ENCODE measurements at regions not wholly inside any gene's neighbourhood (a gene's known extent, or its start where the extent isn't known, plus 50 kb on each side); places are given as distances from the start of the nearest gene placed in this dataset.

- H3K79me1 ChIP-seq (ENCODE audit: low read length): no peaks in the 10 kb centered on the region
- H2BK5ac ChIP-seq (ENCODE audit: low read length): no peak overlapping the region
- H3K36me3 ChIP-seq (ENCODE audit: control insufficient read depth, insufficient read depth, low read length): no peaks in the 10 kb centered on the region
- no peak overlapping the region for H3K4ac ChIP-seq (ENCODE audit: low read depth, low read length)
- DNase-seq: no peak
- H4K5ac ChIP-seq (ENCODE audit: low read length): no peak overlapping the region
- H3K18ac ChIP-seq (ENCODE audit: low read length): no peak overlapping the region
- H3K79me2 ChIP-seq (ENCODE audit: control insufficient read depth, insufficient read depth, low read length): no peaks in the 10 kb centered on the region
- no peak overlapping the region for H2AK5ac ChIP-seq (ENCODE audit: low read length)
- no peak overlapping the region for H2BK120ac ChIP-seq (ENCODE audit: low read depth, low read length)
- no peaks in the 10 kb centered on the region for H3K4me1 ChIP-seq (ENCODE audit: control insufficient read depth, low read depth, low read length)
- H2BK15ac ChIP-seq (replicated peaks; ENCODE audit: low read depth): no peak overlapping the region
- no peak overlapping the region for H3K23ac ChIP-seq (ENCODE audit: low read length)
- H3K27ac ChIP-seq (ENCODE audit: low read depth, low read length): no peak overlapping the region
- no peak overlapping the region for H3K9ac ChIP-seq (ENCODE audit: low read length)
- H3K27me3 ChIP-seq (ENCODE audit: insufficient read depth, low read length, poor library complexity): no peaks in the 10 kb centered on the region
- H3K4me2 ChIP-seq (ENCODE audit: low read length): no peak overlapping the region
- no peak overlapping the region for H4K8ac ChIP-seq (ENCODE audit: low read depth, low read length)
- no peak overlapping the region for H3K56ac ChIP-seq (ENCODE audit: low read length)
- H3K4me3 ChIP-seq (ENCODE audit: low read length): no peak overlapping the region
Observed at GRCh38 chr7:42596737-42597136, 315.1 kb downstream of the C7orf25 start.

DNA sequence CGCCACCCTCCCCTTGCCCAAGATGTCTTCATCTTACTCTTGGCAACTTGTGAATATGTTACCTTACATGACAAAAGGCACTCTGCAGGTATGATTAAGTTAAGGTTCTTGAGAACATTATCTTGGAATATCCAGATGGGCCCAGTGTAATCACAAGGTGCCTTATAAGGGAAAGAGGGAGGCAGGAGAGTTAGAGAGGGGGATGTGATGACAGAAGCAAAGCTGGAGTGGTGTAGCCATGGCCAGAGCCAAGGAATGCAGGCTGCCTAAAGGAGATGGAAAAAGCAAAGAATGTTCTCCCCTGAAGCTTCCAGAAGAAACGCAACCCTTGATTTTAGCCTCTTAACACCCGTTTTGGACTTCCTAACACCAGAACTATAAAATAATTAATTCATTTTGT lies 318.0 kb downstream of the C7orf25 start:
- Histone ChIP-seq H3K23ac (ENCODE audit: low read length) (no peak overlapping the region), H3K4me1 (ENCODE audit: control insufficient read depth, low read depth, low read length) (no peaks in the 10 kb centered on the region), H2AK5ac (ENCODE audit: low read length) (no peak overlapping the region), H4K8ac (ENCODE audit: low read depth, low read length) (no peak overlapping the region), H3K27me3 (ENCODE audit: insufficient read depth, low read length, poor library complexity) (no peaks in the 10 kb centered on the region), H3K18ac (ENCODE audit: low read length) (no peak overlapping the region), H4K5ac (ENCODE audit: low read length) (no peak overlapping the region), H2BK5ac (ENCODE audit: low read length) (no peak overlapping the region), H3K4me2 (ENCODE audit: low read length) (no peak overlapping the region), H2BK15ac (replicated peaks; ENCODE audit: low read depth) (no peak overlapping the region), H3K4me3 (ENCODE audit: low read length) (no peak overlapping the region), H3K79me1 (ENCODE audit: low read length) (no peaks in the 10 kb centered on the region), H3K36me3 (ENCODE audit: control insufficient read depth, insufficient read depth, low read length) (no peaks in the 10 kb centered on the region), H3K79me2 (ENCODE audit: control insufficient read depth, insufficient read depth, low read length) (no peaks in the 10 kb centered on the region), H2BK120ac (ENCODE audit: low read depth, low read length) (no peak overlapping the region), H3K9ac (ENCODE audit: low read length) (no peak overlapping the region), H3K27ac (ENCODE audit: low read depth, low read length) (no peak overlapping the region), H3K4ac (ENCODE audit: low read depth, low read length) (no peak overlapping the region), H3K56ac (ENCODE audit: low read length) (no peak overlapping the region)
- no peak for DNase-seq
- no CpG with 5 or more reads among the region's 3 CpGs for WGBS (ENCODE audit: extremely low coverage, insufficient coverage, low lambda C conversion rate)

- DNase-seq: no peak
- Histone ChIP-seq H3K4me1 (ENCODE audit: control insufficient read depth, low read depth, low read length) (no peaks in the 10 kb centered on the region), H2BK15ac (replicated peaks; ENCODE audit: low read depth) (no peak overlapping the region), H3K27me3 (ENCODE audit: insufficient read depth, low read length, poor library complexity) (no peaks in the 10 kb centered on the region), H3K79me2 (ENCODE audit: control insufficient read depth, insufficient read depth, low read length) (no peaks in the 10 kb centered on the region), H2AK5ac (ENCODE audit: low read length) (no peak overlapping the region), H3K36me3 (ENCODE audit: control insufficient read depth, insufficient read depth, low read length) (no peaks in the 10 kb centered on the region), H2BK5ac (ENCODE audit: low read length) (no peak overlapping the region), H3K4me2 (ENCODE audit: low read length) (no peak overlapping the region), H3K23ac (ENCODE audit: low read length) (no peak overlapping the region), H3K27ac (ENCODE audit: low read depth, low read length) (no peak overlapping the region), H4K8ac (ENCODE audit: low read depth, low read length) (no peak overlapping the region), H3K56ac (ENCODE audit: low read length) (no peak overlapping the region), H2BK120ac (ENCODE audit: low read depth, low read length) (no peak overlapping the region), H3K18ac (ENCODE audit: low read length) (no peak overlapping the region), H3K79me1 (ENCODE audit: low read length) (no peaks in the 10 kb centered on the region), H3K4ac (ENCODE audit: low read depth, low read length) (no peak overlapping the region), H3K9ac (ENCODE audit: low read length) (no peak overlapping the region), H3K4me3 (ENCODE audit: low read length) (no peak overlapping the region), H4K5ac (ENCODE audit: low read length) (no peak overlapping the region)
- no CpG with 5 or more reads among the region's 2 CpGs for WGBS (ENCODE audit: extremely low coverage, insufficient coverage, low lambda C conversion rate)
Observed at GRCh38 chr7:42590771-42591310, 321.0 kb downstream of the C7orf25 start.

GRCh38 chr7:42588876-42589275 lies 323.0 kb downstream of the C7orf25 start:
- Histone ChIP-seq H3K23ac (ENCODE audit: low read length) (no peak overlapping the region), H3K36me3 (ENCODE audit: control insufficient read depth, insufficient read depth, low read length) (no peaks in the 10 kb centered on the region), H2BK120ac (ENCODE audit: low read depth, low read length) (no peak overlapping the region), H3K27ac (ENCODE audit: low read depth, low read length) (no peak overlapping the region), H4K8ac (ENCODE audit: low read depth, low read length) (no peak overlapping the region), H2BK5ac (ENCODE audit: low read length) (no peak overlapping the region), H2BK15ac (replicated peaks; ENCODE audit: low read depth) (no peak overlapping the region), H3K4me2 (ENCODE audit: low read length) (no peak overlapping the region), H4K5ac (ENCODE audit: low read length) (no peak overlapping the region), H3K27me3 (ENCODE audit: insufficient read depth, low read length, poor library complexity) (no peaks in the 10 kb centered on the region), H3K4me3 (ENCODE audit: low read length) (no peak overlapping the region), H3K9ac (ENCODE audit: low read length) (no peak overlapping the region), H3K56ac (ENCODE audit: low read length) (no peak overlapping the region), H3K4ac (ENCODE audit: low read depth, low read length) (no peak overlapping the region), H3K79me2 (ENCODE audit: control insufficient read depth, insufficient read depth, low read length) (no peaks in the 10 kb centered on the region), H2AK5ac (ENCODE audit: low read length) (no peak overlapping the region), H3K4me1 (ENCODE audit: control insufficient read depth, low read depth, low read length) (no peaks in the 10 kb centered on the region), H3K79me1 (ENCODE audit: low read length) (no peaks in the 10 kb centered on the region), H3K18ac (ENCODE audit: low read length) (no peak overlapping the region)
- no peak for DNase-seq

DNA sequence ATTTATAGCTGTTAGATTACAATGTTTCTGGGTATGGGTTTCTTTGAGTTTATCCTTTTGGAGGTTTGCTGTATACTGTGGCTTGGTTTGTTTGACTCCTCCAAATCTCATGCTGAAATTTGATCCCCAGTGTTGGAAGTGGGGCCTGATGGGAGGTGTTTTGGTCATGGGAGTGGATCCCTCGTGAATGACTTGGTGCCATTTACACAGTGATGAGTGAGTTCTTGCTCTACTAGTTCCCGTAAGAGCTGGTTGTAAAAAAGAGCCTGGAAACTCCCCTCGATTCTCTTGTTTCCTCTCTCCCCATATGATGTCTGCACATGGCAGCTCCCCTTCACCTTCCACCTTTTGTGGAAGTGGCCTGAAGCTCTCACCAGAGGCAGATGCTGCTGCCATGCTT lies 324.1 kb downstream of the C7orf25 start:
- Histone ChIP-seq H4K5ac (ENCODE audit: low read length) (no peak overlapping the region), H3K9ac (ENCODE audit: low read length) (no peak overlapping the region), H2BK15ac (replicated peaks; ENCODE audit: low read depth) (no peak overlapping the region), H3K18ac (ENCODE audit: low read length) (no peak overlapping the region), H2AK5ac (ENCODE audit: low read length) (no peak overlapping the region), H3K4me3 (ENCODE audit: low read length) (no peak overlapping the region), H3K4me2 (ENCODE audit: low read length) (no peak overlapping the region), H3K79me2 (ENCODE audit: control insufficient read depth, insufficient read depth, low read length) (no peaks in the 10 kb centered on the region), H3K36me3 (ENCODE audit: control insufficient read depth, insufficient read depth, low read length) (no peaks in the 10 kb centered on the region), H3K4me1 (ENCODE audit: control insufficient read depth, low read depth, low read length) (no peaks in the 10 kb centered on the region), H3K79me1 (ENCODE audit: low read length) (no peaks in the 10 kb centered on the region), H3K56ac (ENCODE audit: low read length) (no peak overlapping the region), H3K27ac (ENCODE audit: low read depth, low read length) (no peak overlapping the region), H3K4ac (ENCODE audit: low read depth, low read length) (no peak overlapping the region), H4K8ac (ENCODE audit: low read depth, low read length) (no peak overlapping the region), H2BK5ac (ENCODE audit: low read length) (no peak overlapping the region), H3K23ac (ENCODE audit: low read length) (no peak overlapping the region), H2BK120ac (ENCODE audit: low read depth, low read length) (no peak overlapping the region), H3K27me3 (ENCODE audit: insufficient read depth, low read length, poor library complexity) (no peaks in the 10 kb centered on the region)
- no peak for DNase-seq
- no CpG with 5 or more reads among the region's 3 CpGs for WGBS (ENCODE audit: extremely low coverage, insufficient coverage, low lambda C conversion rate)

GRCh38 chr7:42580061-42580460 lies 331.8 kb downstream of the C7orf25 start:
- no peak overlapping the region for H2AK5ac ChIP-seq (ENCODE audit: low read length)
- no peaks in the 10 kb centered on the region for H3K79me1 ChIP-seq (ENCODE audit: low read length)
- no peak overlapping the region for H2BK5ac ChIP-seq (ENCODE audit: low read length)
- no peak overlapping the region for H3K27ac ChIP-seq (ENCODE audit: low read depth, low read length)
- H3K4me1 ChIP-seq (ENCODE audit: control insufficient read depth, low read depth, low read length): no peaks in the 10 kb centered on the region
- H3K9ac ChIP-seq (ENCODE audit: low read length): no peak overlapping the region
- WGBS (ENCODE audit: extremely low coverage, insufficient coverage, low lambda C conversion rate): no CpG with 5 or more reads among the region's 2 CpGs
- no peak overlapping the region for H4K5ac ChIP-seq (ENCODE audit: low read length)
- no peak overlapping the region for H3K4me3 ChIP-seq (ENCODE audit: low read length)
- DNase-seq: no peak
- no peak overlapping the region for H3K4ac ChIP-seq (ENCODE audit: low read depth, low read length)
- H4K8ac ChIP-seq (ENCODE audit: low read depth, low read length): no peak overlapping the region
- H3K56ac ChIP-seq (ENCODE audit: low read length): no peak overlapping the region
- H3K4me2 ChIP-seq (ENCODE audit: low read length): no peak overlapping the region
- no peak overlapping the region for H2BK120ac ChIP-seq (ENCODE audit: low read depth, low read length)
- no peak overlapping the region for H2BK15ac ChIP-seq (replicated peaks; ENCODE audit: low read depth)
- H3K36me3 ChIP-seq (ENCODE audit: control insufficient read depth, insufficient read depth, low read length): no peaks in the 10 kb centered on the region
- no peaks in the 10 kb centered on the region for H3K27me3 ChIP-seq (ENCODE audit: insufficient read depth, low read length, poor library complexity)
- no peak overlapping the region for H3K23ac ChIP-seq (ENCODE audit: low read length)
- no peaks in the 10 kb centered on the region for H3K79me2 ChIP-seq (ENCODE audit: control insufficient read depth, insufficient read depth, low read length)
- no peak overlapping the region for H3K18ac ChIP-seq (ENCODE audit: low read length)

Data from mesendoderm (in vitro differentiated cells).